H1 (cell line): ENCODE measurements at regions not wholly inside any gene's neighbourhood (a gene's known extent, or its start where the extent isn't known, plus 50 kb on each side); places are given as distances from the start of the nearest gene placed in this dataset.

Experiments
- CTCF ChIA-PET: fragments of 300-600 bp; sonication (Branson Sonifier 250); formaldehyde crosslinking; loops from one replicate; lab custom pipeline; 2021; ENCODE audit not compliant: partially characterized antibody; lab: Charles Lee
- POLR2A ChIA-PET: fragments of 300-600 bp; sonication (Branson Sonifier 250); formaldehyde crosslinking; loops from one replicate; lab custom pipeline; 2021; ENCODE audit warnings: inconsistent platforms; ENCODE audit not compliant: partially characterized antibody; lab: Charles Lee
- DNase-seq, 2 experiments: peaks; one replicate each; pipeline versions ENCODE4 v3.0.0 to v3.0.0-alpha.2; 2010 to 2022; ENCODE audit warnings: low spot score in 2 of 2, low read depth in 1 of 2, mixed read lengths in 1 of 2
- FAIRE-seq: peaks from 2 replicates; lab custom pipeline; 2011; peaks lifted over from hg19 to GRCh38; lab: Jason Lieb, UNC
- H2AFZ ChIP-seq: 2 replicates; pipeline ENCODE4 v1.8.1; 2012; ENCODE audit warnings: low read length, inconsistent platforms
- H2AK5ac ChIP-seq: 2 replicates; pipeline ENCODE4 v1.6.1; 2013; ENCODE audit warnings: low read depth, low read length
- H2BK120ac ChIP-seq: replicated peaks from 2 replicates; pipeline ENCODE3; 2013; ENCODE audit warnings: low read depth, low read length, inconsistent platforms
- H2BK12ac ChIP-seq: 2 replicates; pipeline ENCODE4 v1.6.1; 2013; ENCODE audit warnings: low read depth, low read length
- H2BK15ac ChIP-seq: 2 replicates; pipeline ENCODE4 v1.6.1; 2013; ENCODE audit warnings: low read length
- H2BK20ac ChIP-seq: 2 replicates; pipeline ENCODE4 v1.6.1; 2013; ENCODE audit warnings: low read length
- H2BK5ac ChIP-seq: 2 replicates; pipeline ENCODE4 v1.6.1; 2013; ENCODE audit warnings: low read depth, low read length
- H3K14ac ChIP-seq: 2 replicates; pipeline ENCODE4 v1.6.1; 2013; ENCODE audit warnings: inconsistent platforms; ENCODE audit not compliant: insufficient read length
- H3K18ac ChIP-seq: 2 replicates; pipeline ENCODE4 v1.6.1; 2013; ENCODE audit warnings: low read length; ENCODE audit errors: extremely low read depth
- H3K23ac ChIP-seq: 2 replicates; pipeline ENCODE4 v1.6.1; 2013; ENCODE audit warnings: inconsistent platforms; ENCODE audit not compliant: insufficient read length
- H3K23me2 ChIP-seq: 2 replicates; pipeline ENCODE4 v1.6.1; 2013; ENCODE audit warnings: low read depth, low read length
- H3K27ac ChIP-seq: 2 replicates; pipeline ENCODE4 v1.6.1; 2011; ENCODE audit warnings: low read depth, low read length, inconsistent platforms
- H3K27me3 ChIP-seq, 4 experiments: replicated peaks in 1 of 4; 1 replicate in 1 of 4; 2 replicates in 3 of 4; pipeline versions ENCODE4 v1.6.1 to v1.8.1; 2011 to 2013; ENCODE audit warnings: low read length in 3 of 4, mild to moderate bottlenecking in 3 of 4, inconsistent platforms in 2 of 4, mixed read lengths in 2 of 4, moderate library complexity in 1 of 4; ENCODE audit not compliant: control insufficient read depth in 3 of 4, insufficient read depth in 3 of 4; ENCODE audit errors: extremely low read depth in 1 of 4
- H3K36me3 ChIP-seq, 4 experiments: 2 replicates each; pipeline versions ENCODE4 v1.6.1 to v1.8.1; 2011 to 2013; ENCODE audit warnings: mild to moderate bottlenecking in 4 of 4, low read length in 3 of 4, moderate library complexity in 2 of 4, control low read depth in 1 of 4, inconsistent platforms in 1 of 4; ENCODE audit not compliant: insufficient read depth in 4 of 4, control insufficient read depth in 2 of 4
- H3K4ac ChIP-seq: replicated peaks from 2 replicates; pipeline ENCODE3; 2013; ENCODE audit warnings: low read length, low read depth, mixed read lengths, inconsistent platforms; ENCODE audit not compliant: insufficient read length
- H3K4me1 ChIP-seq, 4 experiments: replicated peaks in 1 of 4; 1 replicate in 1 of 4; 2 replicates in 3 of 4; pipeline versions ENCODE4 v1.6.1 to v1.8.1; 2011 to 2013; ENCODE audit warnings: low read length in 3 of 4, inconsistent platforms in 2 of 4, mixed read lengths in 1 of 4; ENCODE audit not compliant: insufficient read depth in 4 of 4, control insufficient read depth in 3 of 4
- H3K4me2 ChIP-seq, 2 experiments: 2 replicates each; pipeline versions ENCODE4 v1.6.1 to v1.8.1; 2011 to 2013; ENCODE audit warnings: low read depth in 2 of 2, low read length in 2 of 2, control low read depth in 1 of 2, inconsistent platforms in 1 of 2, mild to moderate bottlenecking in 1 of 2; ENCODE audit not compliant: insufficient read depth in 1 of 2
- H3K4me3 ChIP-seq, 4 experiments: fragments of 200-600, 300-600 bp in 1 of 4; sonication (generic), shearing (Covaris generic), sonication (Bioruptor Twin) in 1 of 4; 2 replicates each; pipeline versions ENCODE4 v1.5.1 to v1.8.1; 2011 to 2016; ENCODE audit warnings: low read length in 4 of 4, low read depth in 3 of 4, control low read depth in 2 of 4, inconsistent platforms in 2 of 4, mild to moderate bottlenecking in 2 of 4, mixed read lengths in 1 of 4, moderate library complexity in 1 of 4; ENCODE audit not compliant: insufficient read depth in 2 of 4; ENCODE audit errors: extremely low read depth in 1 of 4
- H3K56ac ChIP-seq: replicated peaks from 2 replicates; pipeline ENCODE3; 2013; ENCODE audit warnings: low read depth, mild to moderate bottlenecking, mixed read lengths, low read length, inconsistent platforms; ENCODE audit not compliant: insufficient read length
- H3K79me1 ChIP-seq: 2 replicates; pipeline ENCODE4 v1.6.1; 2013; ENCODE audit warnings: low read depth, low read length, control low read depth
- H3K79me2 ChIP-seq, 2 experiments: 2 replicates each; pipeline versions ENCODE4 v1.6.1 to v1.8.1; 2012 to 2013; ENCODE audit warnings: low read length in 2 of 2, mild to moderate bottlenecking in 2 of 2, inconsistent platforms in 1 of 2; ENCODE audit not compliant: insufficient read depth in 2 of 2, control insufficient read depth in 1 of 2
- H3K9ac ChIP-seq, 4 experiments: replicated peaks in 1 of 4; 1 replicate in 1 of 4; 2 replicates in 3 of 4; pipeline versions ENCODE4 v1.6.1 to v1.8.1; 2011 to 2013; ENCODE audit warnings: low read depth in 3 of 4, low read length in 3 of 4, control low read depth in 2 of 4, mild to moderate bottlenecking in 2 of 4, moderate library complexity in 2 of 4, inconsistent platforms in 1 of 4; ENCODE audit errors: extremely low read depth in 1 of 4
- H3K9me3 ChIP-seq, 2 experiments: 2 replicates each; pipeline versions ENCODE4 v1.6.1 to v1.8.1; 2012 to 2013; ENCODE audit warnings: mild to moderate bottlenecking in 2 of 2, moderate library complexity in 2 of 2, control low read depth in 1 of 2, inconsistent platforms in 1 of 2, low read depth in 1 of 2, low read length in 1 of 2, mixed read lengths in 1 of 2; ENCODE audit not compliant: insufficient read depth in 2 of 2
- H4K20me1 ChIP-seq, 2 experiments: replicated peaks in 1 of 2; 2 replicates each; pipeline versions ENCODE3 to v1.8.1; 2011 to 2013; ENCODE audit warnings: inconsistent platforms in 2 of 2, low read length in 2 of 2, mild to moderate bottlenecking in 1 of 2; ENCODE audit not compliant: insufficient read depth in 2 of 2, control insufficient read depth in 1 of 2
- H4K5ac ChIP-seq: 2 replicates; pipeline ENCODE4 v1.6.1; 2013; ENCODE audit warnings: low read length, low read depth, mixed read lengths, inconsistent platforms; ENCODE audit not compliant: insufficient read length
- H4K8ac ChIP-seq: 2 replicates; pipeline ENCODE4 v1.8.0; 2013; ENCODE audit warnings: mild to moderate bottlenecking, moderate library complexity, low read length, inconsistent platforms; ENCODE audit not compliant: insufficient read depth; ENCODE audit errors: extremely low read depth
- H4K91ac ChIP-seq: replicated peaks from 2 replicates; pipeline ENCODE3; 2013; ENCODE audit warnings: low read length, mixed read lengths, inconsistent platforms; ENCODE audit not compliant: insufficient read length
- CREB1 ChIP-seq: IDR thresholded peaks from 2 replicates; pipeline ENCODE4 v1.6.1; 2012; ENCODE audit warnings: inconsistent platforms
- JUND ChIP-seq: IDR thresholded peaks from 2 replicates; pipeline ENCODE4 v1.6.1; 2011; ENCODE audit warnings: mild to moderate bottlenecking, improper control_type of control experiment, low read length
- POLR2A ChIP-seq, 2 experiments: IDR thresholded peaks; 1 replicate in 1 of 2; 2 replicates in 1 of 2; pipeline ENCODE4 v1.6.1; 2011; ENCODE audit warnings: low read depth in 2 of 2, low read length in 2 of 2, mild to moderate bottlenecking in 2 of 2; ENCODE audit errors: control extremely low read depth in 1 of 2
- RFX5 ChIP-seq: IDR thresholded peaks from 2 replicates; pipeline ENCODE4 v1.6.1; 2011; ENCODE audit warnings: low read depth, low read length, improper control_type of control experiment, borderline replicate concordance
- RXRA ChIP-seq: IDR thresholded peaks from 2 replicates; pipeline ENCODE4 v1.6.1; 2011; ENCODE audit warnings: low read depth, mild to moderate bottlenecking, low read length, moderate library complexity; ENCODE audit not compliant: insufficient read depth
- TBP ChIP-seq: IDR thresholded peaks from 2 replicates; pipeline ENCODE4 v1.6.1; 2011; ENCODE audit warnings: low read depth, low read length, improper control_type of control experiment
- WGBS, 2 experiments: shearing (Covaris generic) in 1 of 2; methylation state at CpG; one replicate each; pipeline versions ENCODE4 v1.1.6 to v1.1.7; 2013 to 2015; ENCODE audit warnings: low lambda C conversion rate in 2 of 2, mixed read lengths in 2 of 2, inconsistent platforms in 1 of 2, low coverage in 1 of 2, missing lambda C conversion rate in 1 of 2; ENCODE audit not compliant: insufficient replicate concordance in 2 of 2, insufficient coverage in 1 of 2, insufficient read length in 1 of 2; ENCODE audit errors: extremely low coverage in 1 of 2, missing lambda C conversion rate in 1 of 2; 5-methylcytosine and 5-hydroxymethylcytosine counted together
- TF ChIP-seq, protein P1 (sequence below): IDR thresholded peaks from 2 replicates; pipeline ENCODE4 v1.6.1; 2012; ENCODE audit warnings: low read length, inconsistent platforms

DNA sequence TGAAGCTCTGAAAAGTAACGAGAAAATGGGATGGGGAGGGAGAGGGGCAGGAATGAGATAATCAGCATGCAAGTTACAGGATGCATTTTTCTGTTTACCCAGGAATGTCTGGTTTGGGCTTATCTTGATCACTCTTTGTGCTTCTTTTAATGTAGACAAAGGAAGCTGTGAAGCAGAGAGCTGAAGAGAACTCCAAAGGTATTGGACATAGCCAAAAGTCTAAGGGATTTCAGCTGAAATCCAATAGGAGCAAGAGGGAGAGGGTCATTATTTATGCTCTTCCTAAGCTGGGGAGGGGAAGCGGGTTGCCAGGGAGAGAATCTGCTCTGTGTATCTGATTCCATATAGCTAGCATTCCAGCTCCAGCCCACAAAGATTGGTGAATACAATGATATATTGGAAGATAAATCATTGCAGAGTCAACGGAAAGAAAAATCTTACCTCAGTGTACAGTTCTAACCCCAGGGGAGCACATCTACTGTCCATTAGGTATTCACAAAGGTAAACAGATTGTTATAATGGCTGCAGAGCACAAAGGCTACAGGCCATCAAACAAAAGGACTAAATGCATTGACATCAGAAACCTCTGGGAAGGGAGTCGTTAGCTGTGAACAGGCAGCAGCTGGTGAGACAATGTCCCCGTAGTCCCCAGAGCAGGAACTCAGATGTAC, 61.0 kb upstream of the PELI2 start:
- peak overlapping the region; percentile 68; the same call in 1 of the 2 replicates for H2AFZ ChIP-seq
- peaks cover 0 to 4% (median 1%) of the 10 kb centered on the region in 4 experiments; a peak in 1 of 7 replicates for H3K4me1 ChIP-seq
- CTCF ChIA-PET = interaction anchor here (1.0 to 1.6 kb wide), 5 partner anchors 8 to 434 kb away, joined by 3 to 4 read pairs (median 3); no protein-coding TSS in a partner anchor
- no peak overlapping the region for H4K91ac ChIP-seq
- H3K4me3 ChIP-seq = no peak overlapping the region
- H3K36me3 ChIP-seq = no peaks in the 10 kb centered on the region
- no peak overlapping the region for H3K4me2 ChIP-seq
- no peak overlapping the region for H3K23ac ChIP-seq
- H3K4ac ChIP-seq = no peak overlapping the region
- no peaks in the 10 kb centered on the region for H4K20me1 ChIP-seq
- no peaks in the 10 kb centered on the region for H3K9me3 ChIP-seq
- POLR2A ChIA-PET = interaction anchor here (0.7 to 1.3 kb wide), 2 partner anchors 10 to 24 kb away, joined by 3 to 4 read pairs; no protein-coding TSS in a partner anchor
- no peak overlapping the region for H3K27ac ChIP-seq
- H3K9ac ChIP-seq = no peak overlapping the region
- no peaks in the 10 kb centered on the region for H3K27me3 ChIP-seq
- H2BK15ac ChIP-seq = no peak overlapping the region
- FAIRE-seq = no peak
- H3K14ac ChIP-seq = no peak overlapping the region
- no peak overlapping the region for H2BK12ac ChIP-seq
- H3K79me2 ChIP-seq = no peaks in the 10 kb centered on the region
- no peak overlapping the region for H2BK120ac ChIP-seq
- 81% methylated on average over 5 of the region's 5 CpGs; no CpG with 5 or more reads in 1 of the 2 experiments for WGBS, 2 experiments
- no peak overlapping the region for H4K8ac ChIP-seq
- no peak overlapping the region for H3K18ac ChIP-seq
- TF ChIP-seq POLR2A (IDR thresholded peaks at IDR 0.05; ENCODE audit: control extremely low read depth in 1 of 2, low read depth in 2 of 2, low read length in 2 of 2) (no peak), RFX5 (no peak), TBP (no peak), JUND (no peak), RXRA (no peak), CREB1 (no peak)
- TF ChIP-seq, protein P1, sequence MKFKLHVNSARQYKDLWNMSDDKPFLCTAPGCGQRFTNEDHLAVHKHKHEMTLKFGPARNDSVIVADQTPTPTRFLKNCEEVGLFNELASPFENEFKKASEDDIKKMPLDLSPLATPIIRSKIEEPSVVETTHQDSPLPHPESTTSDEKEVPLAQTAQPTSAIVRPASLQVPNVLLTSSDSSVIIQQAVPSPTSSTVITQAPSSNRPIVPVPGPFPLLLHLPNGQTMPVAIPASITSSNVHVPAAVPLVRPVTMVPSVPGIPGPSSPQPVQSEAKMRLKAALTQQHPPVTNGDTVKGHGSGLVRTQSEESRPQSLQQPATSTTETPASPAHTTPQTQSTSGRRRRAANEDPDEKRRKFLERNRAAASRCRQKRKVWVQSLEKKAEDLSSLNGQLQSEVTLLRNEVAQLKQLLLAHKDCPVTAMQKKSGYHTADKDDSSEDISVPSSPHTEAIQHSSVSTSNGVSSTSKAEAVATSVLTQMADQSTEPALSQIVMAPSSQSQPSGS = no peak
- no peak for DNase-seq
- H2BK5ac ChIP-seq = no peak overlapping the region
- H3K23me2 ChIP-seq = no peaks in the 10 kb centered on the region; the same call in 1 of the 2 replicates
- no peak overlapping the region for H4K5ac ChIP-seq
- H3K79me1 ChIP-seq = no peaks in the 10 kb centered on the region
- H3K56ac ChIP-seq = no peak overlapping the region
- no peak overlapping the region for H2BK20ac ChIP-seq
- no peak overlapping the region for H2AK5ac ChIP-seq
